MG63 (cell line): ENCODE measurements at regions not wholly inside any gene's neighbourhood (a gene's known extent, or its start where the extent isn't known, plus 50 kb on each side); places are given as distances from the start of the nearest gene placed in this dataset.
"Not testable (repeated sequence)": the region's sequence is repeated elsewhere in the genome, so short reads cannot be mapped to it uniquely, and the experiment has no call there.

ENCODE experiments used
- DNase-seq: peaks from one replicate; pipeline ENCODE4 v3.0.0-alpha.2; 2020
- H3K27me3 ChIP-seq: fragments of 250-450 bp; sonication (Bioruptor Pico); 2 replicates; pipeline ENCODE4 v1.5.1; 2020; ENCODE audit warnings: mild to moderate bottlenecking, moderate library complexity
- H3K36me3 ChIP-seq: fragments of 250-450 bp; sonication (Bioruptor Pico); 2 replicates; pipeline ENCODE4 v1.5.1; 2020; ENCODE audit warnings: mild to moderate bottlenecking, moderate library complexity
- H3K4me3 ChIP-seq: fragments of 250-450 bp; sonication (Bioruptor Pico); 2 replicates; pipeline ENCODE4 v1.5.1; 2020; ENCODE audit warnings: mild to moderate bottlenecking, moderate library complexity
- H3K9me3 ChIP-seq: fragments of 250-450 bp; sonication (Bioruptor Pico); 2 replicates; pipeline ENCODE4 v1.5.1; 2020; ENCODE audit warnings: mild to moderate bottlenecking, moderate library complexity

GRCh38 chr11:87754685-87755084 is 420.6 kb downstream of the RAB38 start:
- H3K9me3 ChIP-seq = no peaks in the 10 kb centered on the region
- no peaks in the 10 kb centered on the region for H3K36me3 ChIP-seq
- DNase-seq = no peak
- no peak overlapping the region for H3K4me3 ChIP-seq
- no peaks in the 10 kb centered on the region for H3K27me3 ChIP-seq

DNA sequence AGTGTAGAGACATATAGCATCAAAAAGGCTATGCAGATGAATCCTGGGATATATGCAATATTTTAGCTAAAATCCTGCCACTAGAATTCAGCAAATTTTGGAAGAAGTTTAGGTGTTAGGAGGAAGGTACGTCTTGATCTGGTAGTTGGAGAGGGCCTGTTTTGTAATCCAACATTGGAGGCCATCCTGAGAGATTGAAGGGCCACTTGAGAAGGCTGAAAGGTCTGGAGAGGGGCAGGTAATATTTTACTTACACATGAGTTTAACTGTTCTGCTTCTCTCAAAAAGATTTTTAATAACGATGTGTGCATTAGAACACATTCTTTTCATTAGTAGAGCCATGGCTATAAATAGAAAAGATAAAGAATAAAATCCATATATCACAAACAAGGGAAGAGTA is 422.1 kb downstream of the RAB38 start:
- Histone ChIP-seq H3K4me3 (no peak overlapping the region), H3K9me3 (no peaks in the 10 kb centered on the region), H3K27me3 (no peaks in the 10 kb centered on the region), H3K36me3 (no peaks in the 10 kb centered on the region)
- DNase-seq = no peak

- H3K36me3 ChIP-seq = no peaks in the 10 kb centered on the region
- no peak for DNase-seq
- no peaks in the 10 kb centered on the region for H3K9me3 ChIP-seq
- no peak overlapping the region for H3K4me3 ChIP-seq
- H3K27me3 ChIP-seq = no peaks in the 10 kb centered on the region; the same call in 1 of the 2 replicates
Measured at GRCh38 chr11:87743007-87743406, 432.2 kb downstream of the RAB38 start.

- H3K36me3 ChIP-seq = no peaks in the 10 kb centered on the region
- no peaks in the 10 kb centered on the region for H3K9me3 ChIP-seq
- DNase-seq = no peak
- H3K27me3 ChIP-seq = no peaks in the 10 kb centered on the region; the same call in 1 of the 2 replicates
- H3K4me3 ChIP-seq = no peak overlapping the region
Measured at GRCh38 chr11:87740968-87741367, 434.3 kb downstream of the RAB38 start.

- Histone ChIP-seq H3K36me3 (no peaks in the 10 kb centered on the region), H3K9me3 (no peaks in the 10 kb centered on the region), H3K27me3 (no peaks in the 10 kb centered on the region), H3K4me3 (no peak overlapping the region)
- no peak for DNase-seq
Measured at GRCh38 chr11:87740451-87740850, 434.8 kb downstream of the RAB38 start.

DNA sequence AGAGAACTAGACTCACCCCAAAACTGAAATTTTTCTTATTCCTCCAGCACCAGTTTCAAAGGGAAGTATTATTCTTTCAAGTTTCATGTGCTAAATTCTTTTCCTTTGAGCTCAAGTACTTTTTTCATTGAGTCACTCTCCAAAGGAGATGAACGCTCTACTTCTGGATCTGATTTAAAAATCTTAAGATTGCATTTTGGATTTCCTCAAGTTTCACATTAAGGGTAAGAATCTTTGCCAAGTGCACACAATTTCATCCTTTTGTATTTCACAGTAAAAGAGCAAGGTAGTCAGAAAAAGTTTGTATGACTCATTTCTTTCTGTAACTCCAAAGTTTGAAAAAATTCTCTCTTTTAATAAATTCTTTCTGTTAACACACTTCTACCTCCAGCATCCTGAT is 435.5 kb downstream of the RAB38 start:
- no peaks in the 10 kb centered on the region for H3K27me3 ChIP-seq
- H3K9me3 ChIP-seq = no peaks in the 10 kb centered on the region
- no peaks in the 10 kb centered on the region for H3K36me3 ChIP-seq
- no peak for DNase-seq
- no peak overlapping the region for H3K4me3 ChIP-seq

DNA sequence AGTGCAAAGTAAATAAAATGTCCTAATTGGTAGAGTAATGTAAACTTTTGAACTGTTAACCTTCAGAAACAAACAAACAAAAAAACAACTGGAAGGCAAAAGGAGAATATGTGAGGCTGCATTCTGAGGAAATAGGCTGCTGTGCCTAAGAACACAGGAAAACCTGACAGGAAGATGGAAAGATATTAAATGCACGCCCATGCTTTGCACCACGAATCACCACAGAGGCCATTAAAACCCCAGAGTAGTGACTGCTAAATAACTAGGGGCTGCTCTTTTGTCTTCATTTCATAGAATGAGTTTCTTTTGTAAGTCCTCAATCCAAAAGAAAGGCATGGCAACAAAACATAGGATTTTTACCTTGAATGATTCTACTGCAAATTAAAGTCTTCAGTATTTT is 436.0 kb downstream of the RAB38 start:
- Histone ChIP-seq H3K27me3 (no peaks in the 10 kb centered on the region), H3K36me3 (no peaks in the 10 kb centered on the region), H3K9me3 (no peaks in the 10 kb centered on the region), H3K4me3 (no peak overlapping the region)
- no peak for DNase-seq

DNA sequence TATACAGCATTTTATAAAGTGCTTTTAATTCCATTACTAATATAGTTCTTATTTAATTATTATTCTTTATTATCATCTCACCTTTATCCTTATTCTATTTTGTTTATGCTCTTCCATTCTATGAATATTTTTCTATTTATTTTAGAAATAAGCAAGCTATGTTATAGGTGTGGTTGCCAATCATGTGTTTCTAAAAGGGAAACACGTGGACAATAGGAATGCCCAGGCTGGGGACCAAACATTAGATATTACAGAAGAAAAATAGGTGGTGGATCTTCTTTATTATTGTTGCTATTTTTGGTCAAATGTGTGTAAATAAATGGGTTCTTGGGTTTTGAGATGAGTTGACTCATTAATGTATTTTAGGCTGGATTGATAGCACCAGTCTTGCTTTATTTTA is 438.3 kb downstream of the RAB38 start:
- Histone ChIP-seq H3K4me3 (no peak overlapping the region), H3K27me3 (no peaks in the 10 kb centered on the region), H3K36me3 (no peaks in the 10 kb centered on the region), H3K9me3 (no peaks in the 10 kb centered on the region)
- no peak for DNase-seq

- no peaks in the 10 kb centered on the region for H3K36me3 ChIP-seq
- no peaks in the 10 kb centered on the region for H3K27me3 ChIP-seq
- no peak for DNase-seq
- H3K9me3 ChIP-seq = no peaks in the 10 kb centered on the region
- no peak overlapping the region for H3K4me3 ChIP-seq
Measured at GRCh38 chr11:87726506-87726905, 448.7 kb downstream of the RAB38 start.

- no peak for DNase-seq
- Histone ChIP-seq H3K27me3 (no peaks in the 10 kb centered on the region), H3K9me3 (no peaks in the 10 kb centered on the region), H3K36me3 (no peaks in the 10 kb centered on the region), H3K4me3 (no peak overlapping the region)
Measured at GRCh38 chr11:87724358-87724757, 450.9 kb downstream of the RAB38 start.

- H3K27me3 ChIP-seq = no peaks in the 10 kb centered on the region
- H3K36me3 ChIP-seq = no peaks in the 10 kb centered on the region
- peak; percentile 33 for DNase-seq
- no peak overlapping the region for H3K4me3 ChIP-seq
- H3K9me3 ChIP-seq = no peaks in the 10 kb centered on the region
Measured at GRCh38 chr11:87722756-87723565, 452.3 kb downstream of the RAB38 start.

- Histone ChIP-seq H3K4me3 (no peak overlapping the region), H3K36me3 (no peaks in the 10 kb centered on the region), H3K27me3 (no peaks in the 10 kb centered on the region), H3K9me3 (no peaks in the 10 kb centered on the region)
- DNase-seq = no peak
Measured at GRCh38 chr11:87719326-87720073, 455.7 kb downstream of the RAB38 start.

DNA sequence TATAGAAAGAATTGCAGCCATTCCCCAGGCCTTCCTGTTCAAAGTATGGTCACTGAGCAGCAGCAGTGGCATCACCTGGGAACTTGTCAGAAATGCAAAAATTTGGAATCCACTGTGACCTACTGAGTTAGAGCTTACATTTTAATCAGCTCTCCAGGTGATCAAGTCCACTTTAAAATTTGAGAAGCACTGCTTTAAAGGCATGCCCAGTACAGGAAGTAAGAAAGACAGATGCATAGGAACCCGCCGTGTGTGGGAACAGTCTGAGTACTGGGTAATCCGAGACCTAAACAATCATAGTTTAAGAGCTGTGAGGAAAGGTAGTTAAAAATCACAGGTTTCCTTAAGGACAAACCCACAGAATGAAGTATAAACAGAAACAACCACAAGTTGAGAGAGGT is 462.4 kb downstream of the RAB38 start:
- no peak for DNase-seq

GRCh38 chr11:87712391-87712790 is 462.9 kb downstream of the RAB38 start:
- no peak for DNase-seq
- H3K9me3 ChIP-seq = no peaks in the 10 kb centered on the region
- no peaks in the 10 kb centered on the region for H3K27me3 ChIP-seq
- no peaks in the 10 kb centered on the region for H3K36me3 ChIP-seq
- no peak overlapping the region for H3K4me3 ChIP-seq

More for the DNA sequence above, 462.4 kb downstream of the RAB38 start:
- Histone ChIP-seq H3K36me3 (no peaks in the 10 kb centered on the region), H3K9me3 (no peaks in the 10 kb centered on the region), H3K4me3 (no peak overlapping the region), H3K27me3 (no peaks in the 10 kb centered on the region)

GRCh38 chr11:87703589-87703988 is 471.7 kb downstream of the RAB38 start:
- H3K36me3 ChIP-seq, DNase-seq, H3K27me3 ChIP-seq, H3K4me3 ChIP-seq, H3K9me3 ChIP-seq: not testable (repeated sequence)

GRCh38 chr11:87675993-87676392 is 499.2 kb downstream of the RAB38 start:
- H3K9me3 ChIP-seq = no peaks in the 10 kb centered on the region
- DNase-seq = no peak
- no peak overlapping the region for H3K4me3 ChIP-seq
- H3K27me3 ChIP-seq = no peaks in the 10 kb centered on the region
- H3K36me3 ChIP-seq = no peaks in the 10 kb centered on the region

- no peaks in the 10 kb centered on the region for H3K36me3 ChIP-seq
- no peaks in the 10 kb centered on the region for H3K9me3 ChIP-seq
- H3K27me3 ChIP-seq = no peaks in the 10 kb centered on the region
- no peak overlapping the region for H3K4me3 ChIP-seq
- DNase-seq = no peak
Measured at GRCh38 chr11:87666730-87667129, 508.5 kb downstream of the RAB38 start.

- DNase-seq = no peak
- Histone ChIP-seq H3K4me3 (no peak overlapping the region), H3K27me3 (no peaks in the 10 kb centered on the region), H3K36me3 (no peaks in the 10 kb centered on the region), H3K9me3 (no peaks in the 10 kb centered on the region)
Measured at GRCh38 chr11:87662287-87662686, 513.0 kb downstream of the RAB38 start.
